Mucosa of stomach (tissue), 1 donor: ENCODE measurements at regions not wholly inside any gene's neighbourhood (a gene's known extent, or its start where the extent isn't known, plus 50 kb on each side); places are given as distances from the start of the nearest gene placed in this dataset.

Experiments used
- H3K27me3 ChIP-seq: one replicate; pipeline ENCODE4 v1.7.0; 2013; ENCODE audit warnings: mild to moderate bottlenecking, low read length; ENCODE audit not compliant: control insufficient read depth, insufficient read depth
- H3K36me3 ChIP-seq: one replicate; pipeline ENCODE4 v1.7.0; 2013; ENCODE audit warnings: low read length; ENCODE audit not compliant: control insufficient read depth, insufficient read depth
- H3K4me1 ChIP-seq: one replicate; pipeline ENCODE4 v1.7.0; 2013; ENCODE audit warnings: mild to moderate bottlenecking, low read length; ENCODE audit not compliant: control insufficient read depth, insufficient read depth
- H3K4me3 ChIP-seq: one replicate; pipeline ENCODE4 v1.7.0; 2013; ENCODE audit warnings: low read length
- H3K9ac ChIP-seq: one replicate; pipeline ENCODE4 v1.7.0; 2013; ENCODE audit warnings: mild to moderate bottlenecking, low read length, moderate library complexity
- H3K9me3 ChIP-seq: one replicate; pipeline ENCODE4 v1.7.0; 2013; ENCODE audit warnings: mild to moderate bottlenecking, low read length, moderate library complexity; ENCODE audit not compliant: control insufficient read depth
- donor health status: Pancreatic carcinoma.

- no peaks in the 10 kb centered on the region for H3K36me3 ChIP-seq
- no peaks in the 10 kb centered on the region for H3K27me3 ChIP-seq
- no peak overlapping the region for H3K9ac ChIP-seq
- H3K9me3 ChIP-seq: no peaks in the 10 kb centered on the region
- H3K4me1 ChIP-seq: no peaks in the 10 kb centered on the region
- H3K4me3 ChIP-seq: no peak overlapping the region
Observed at GRCh38 chr2:128534688-128535392, 216.2 kb upstream of the HS6ST1 start.

GRCh38 chr2:128535953-128536352 is 217.3 kb upstream of the HS6ST1 start:
- no peaks in the 10 kb centered on the region for H3K4me1 ChIP-seq
- no peaks in the 10 kb centered on the region for H3K36me3 ChIP-seq
- H3K9ac ChIP-seq: no peak overlapping the region
- H3K27me3 ChIP-seq: no peaks in the 10 kb centered on the region
- no peak overlapping the region for H3K4me3 ChIP-seq
- H3K9me3 ChIP-seq: no peaks in the 10 kb centered on the region

GRCh38 chr2:128536925-128537620 is 218.4 kb upstream of the HS6ST1 start:
- no peaks in the 10 kb centered on the region for H3K9me3 ChIP-seq
- no peaks in the 10 kb centered on the region for H3K27me3 ChIP-seq
- H3K4me1 ChIP-seq: no peaks in the 10 kb centered on the region
- H3K36me3 ChIP-seq: no peaks in the 10 kb centered on the region
- no peak overlapping the region for H3K4me3 ChIP-seq
- no peak overlapping the region for H3K9ac ChIP-seq

- Histone ChIP-seq H3K36me3 (no peaks in the 10 kb centered on the region), H3K9me3 (no peaks in the 10 kb centered on the region), H3K4me3 (no peak overlapping the region), H3K9ac (no peak overlapping the region), H3K4me1 (no peaks in the 10 kb centered on the region), H3K27me3 (no peaks in the 10 kb centered on the region)
Observed at GRCh38 chr2:128537646-128538045, 219.0 kb upstream of the HS6ST1 start.

GRCh38 chr2:128538396-128538795 is 219.7 kb upstream of the HS6ST1 start:
- H3K9ac ChIP-seq: no peak overlapping the region
- no peaks in the 10 kb centered on the region for H3K36me3 ChIP-seq
- no peak overlapping the region for H3K4me3 ChIP-seq
- H3K27me3 ChIP-seq: no peaks in the 10 kb centered on the region
- H3K4me1 ChIP-seq: no peaks in the 10 kb centered on the region
- H3K9me3 ChIP-seq: no peaks in the 10 kb centered on the region

GRCh38 chr2:128540670-128541069 is 222.0 kb upstream of the HS6ST1 start:
- Histone ChIP-seq H3K4me3 (no peak overlapping the region), H3K27me3 (no peaks in the 10 kb centered on the region), H3K4me1 (no peaks in the 10 kb centered on the region), H3K36me3 (no peaks in the 10 kb centered on the region), H3K9ac (no peak overlapping the region), H3K9me3 (no peaks in the 10 kb centered on the region)

- Histone ChIP-seq H3K4me1 (no peaks in the 10 kb centered on the region), H3K27me3 (no peaks in the 10 kb centered on the region), H3K4me3 (no peak overlapping the region), H3K9me3 (no peaks in the 10 kb centered on the region), H3K9ac (no peak overlapping the region), H3K36me3 (no peaks in the 10 kb centered on the region)
Observed at GRCh38 chr2:128541448-128541847, 222.8 kb upstream of the HS6ST1 start.

GRCh38 chr2:128543036-128543435 is 224.4 kb upstream of the HS6ST1 start:
- Histone ChIP-seq H3K4me1 (no peaks in the 10 kb centered on the region), H3K9ac (no peak overlapping the region), H3K27me3 (no peaks in the 10 kb centered on the region), H3K4me3 (no peak overlapping the region), H3K9me3 (no peaks in the 10 kb centered on the region), H3K36me3 (no peaks in the 10 kb centered on the region)

GRCh38 chr2:128543646-128544045 is 225.0 kb upstream of the HS6ST1 start:
- no peaks in the 10 kb centered on the region for H3K36me3 ChIP-seq
- no peak overlapping the region for H3K4me3 ChIP-seq
- H3K27me3 ChIP-seq: no peaks in the 10 kb centered on the region
- no peaks in the 10 kb centered on the region for H3K9me3 ChIP-seq
- no peaks in the 10 kb centered on the region for H3K4me1 ChIP-seq
- no peak overlapping the region for H3K9ac ChIP-seq

- no peaks in the 10 kb centered on the region for H3K9me3 ChIP-seq
- H3K36me3 ChIP-seq: no peaks in the 10 kb centered on the region
- H3K4me3 ChIP-seq: no peak overlapping the region
- no peak overlapping the region for H3K9ac ChIP-seq
- H3K27me3 ChIP-seq: no peaks in the 10 kb centered on the region
- H3K4me1 ChIP-seq: no peaks in the 10 kb centered on the region
Observed at GRCh38 chr2:128544321-128545037, 225.8 kb upstream of the HS6ST1 start.

- Histone ChIP-seq H3K9me3 (no peaks in the 10 kb centered on the region), H3K36me3 (no peaks in the 10 kb centered on the region), H3K27me3 (no peaks in the 10 kb centered on the region), H3K4me1 (no peaks in the 10 kb centered on the region), H3K4me3 (no peak overlapping the region), H3K9ac (no peak overlapping the region)
Observed at GRCh38 chr2:128545085-128545484, 226.4 kb upstream of the HS6ST1 start.

GRCh38 chr2:128545829-128546228 is 227.2 kb upstream of the HS6ST1 start:
- Histone ChIP-seq H3K9me3 (no peaks in the 10 kb centered on the region), H3K27me3 (no peaks in the 10 kb centered on the region)

More at GRCh38 chr2:128545829-128546228, 227.2 kb upstream of the HS6ST1 start:
- Histone ChIP-seq H3K4me3 (no peak overlapping the region), H3K4me1 (no peaks in the 10 kb centered on the region), H3K9ac (no peak overlapping the region), H3K36me3 (no peaks in the 10 kb centered on the region)
